HFFc6 (cell line): ENCODE measurements at regions not wholly inside any gene's neighbourhood (a gene's known extent, or its start where the extent isn't known, plus 50 kb on each side); places are given as distances from the start of the nearest gene placed in this dataset.

Source experiments
- DNase-seq: peaks from one replicate; pipeline ENCODE4 v3.0.0-alpha.2; 2018
- H3K27ac Mint-ChIP-seq: 2 replicates; pipeline ENCODE4 v1.8.0; 2020; ENCODE audit warnings: mild to moderate bottlenecking, mixed read lengths
- H3K27me3 Mint-ChIP-seq: 2 replicates; pipeline ENCODE4 v1.8.0; 2021; ENCODE audit warnings: mild to moderate bottlenecking, moderate library complexity, mixed read lengths; ENCODE audit not compliant: insufficient read depth
- H3K36me3 Mint-ChIP-seq: 2 replicates; pipeline ENCODE4 v1.8.0; 2021; ENCODE audit warnings: low read depth, mixed read lengths
- H3K4me1 Mint-ChIP-seq: 2 replicates; pipeline ENCODE4 v1.8.0; 2020; ENCODE audit warnings: low read depth, mixed read lengths
- H3K4me3 Mint-ChIP-seq: 2 replicates; pipeline ENCODE4 v1.8.0; 2020; ENCODE audit warnings: mild to moderate bottlenecking, moderate library complexity, mixed read lengths
- H3K9me3 Mint-ChIP-seq: 2 replicates; pipeline ENCODE4 v1.8.0; 2020; ENCODE audit warnings: mild to moderate bottlenecking, mixed read lengths
- CTCF ChIP-seq: fragments of 200-600 bp; sonication (generic); IDR thresholded peaks from 2 replicates; pipeline ENCODE4 v1.5.0; 2021; ENCODE audit warnings: antibody characterized with exemption, mild to moderate bottlenecking

- peaks cover 26% of the 10 kb centered on the region for H3K9me3 Mint-ChIP-seq
- no peak overlapping the region for H3K4me3 Mint-ChIP-seq
These were observed 945.4 kb downstream of the SI start for GRCh38 chr3:164132878-164133277.

GRCh38 chr3:164113371-164114332 is 964.6 kb downstream of the SI start:
- Mint-ChIP-seq H3K27ac (no peak overlapping the region), H3K27me3 (no peaks in the 10 kb centered on the region), H3K9me3 (peaks cover 35% of the 10 kb centered on the region), H3K4me1 (no peaks in the 10 kb centered on the region), H3K4me3 (no peak overlapping the region), H3K36me3 (peaks cover 6% of the 10 kb centered on the region; the same call in 1 of the 2 replicates)
- TF ChIP-seq CTCF: no peak
- DNase-seq: no peak

More at GRCh38 chr3:164132878-164133277, 945.4 kb downstream of the SI start:
- 0 out of 2 replicates have a peak, but pooled peaks cover 2% of the 10 kb centered on the region for H3K27me3 Mint-ChIP-seq
- H3K27ac Mint-ChIP-seq: no peak overlapping the region
- no peaks in the 10 kb centered on the region for H3K4me1 Mint-ChIP-seq
- no peaks in the 10 kb centered on the region for H3K36me3 Mint-ChIP-seq
- no peak for TF ChIP-seq CTCF
- DNase-seq: no peak

- DNase-seq: no peak
- Mint-ChIP-seq H3K27ac (no peak overlapping the region), H3K4me1 (no peaks in the 10 kb centered on the region), H3K4me3 (no peak overlapping the region), H3K9me3 (peaks cover 23% of the 10 kb centered on the region), H3K36me3 (no peaks in the 10 kb centered on the region), H3K27me3 (no peaks in the 10 kb centered on the region)
- TF ChIP-seq CTCF: no peak
These were observed 981.9 kb downstream of the SI start for GRCh38 chr3:164096352-164096751.

- DNase-seq: no peak
These were observed 982.3 kb downstream of the SI start for GRCh38 chr3:164095949-164096348.

GRCh38 chr3:164095279-164095678 is 983.0 kb downstream of the SI start:
- no peaks in the 10 kb centered on the region for H3K27me3 Mint-ChIP-seq
- H3K4me3 Mint-ChIP-seq: no peak overlapping the region
- no peak for TF ChIP-seq CTCF
- H3K36me3 Mint-ChIP-seq: no peaks in the 10 kb centered on the region
- H3K9me3 Mint-ChIP-seq: peaks cover 30% of the 10 kb centered on the region
- no peaks in the 10 kb centered on the region for H3K4me1 Mint-ChIP-seq
- H3K27ac Mint-ChIP-seq: no peak overlapping the region
- DNase-seq: no peak

More at GRCh38 chr3:164095949-164096348, 982.3 kb downstream of the SI start:
- Mint-ChIP-seq H3K27ac (no peak overlapping the region), H3K4me3 (no peak overlapping the region), H3K36me3 (no peaks in the 10 kb centered on the region), H3K4me1 (no peaks in the 10 kb centered on the region), H3K9me3 (peaks cover 27% of the 10 kb centered on the region), H3K27me3 (no peaks in the 10 kb centered on the region)
- TF ChIP-seq CTCF: no peak
